WERI-Rb-1 (cell line): ENCODE measurements at regions not wholly inside any gene's neighbourhood (a gene's known extent, or its start where the extent isn't known, plus 50 kb on each side); places are given as distances from the start of the nearest gene placed in this dataset.

ENCODE experiments used
- DNase-seq: peaks from one replicate; pipeline ENCODE4 v3.0.0-alpha.2; 2020
- H3K27ac ChIP-seq: fragments of 250-450 bp; sonication (Bioruptor Pico); 2 replicates; pipeline ENCODE4 v1.5.1; 2020; ENCODE audit warnings: mild to moderate bottlenecking, moderate library complexity
- H3K27me3 ChIP-seq: fragments of 250-450 bp; sonication (Bioruptor Pico); 2 replicates; pipeline ENCODE4 v1.5.1; 2021; ENCODE audit warnings: mild to moderate bottlenecking, low read depth, moderate library complexity; ENCODE audit not compliant: insufficient read depth, severe bottlenecking
- H3K36me3 ChIP-seq: fragments of 250-450 bp; sonication (Bioruptor Pico); 2 replicates; pipeline ENCODE4 v1.5.1; 2020; ENCODE audit warnings: mild to moderate bottlenecking, moderate library complexity
- H3K4me3 ChIP-seq: 2 replicates; pipeline ENCODE4 v1.5.1; 2011; ENCODE audit warnings: low read depth, mild to moderate bottlenecking, control low read depth, low read length
- H3K9me3 ChIP-seq: fragments of 250-450 bp; sonication (Bioruptor Pico); 2 replicates; pipeline ENCODE4 v1.5.1; 2021; ENCODE audit warnings: mild to moderate bottlenecking, moderate library complexity; ENCODE audit not compliant: severe bottlenecking
- TF ChIP-seq, protein P1 (sequence below): IDR thresholded peaks from 2 replicates; pipeline ENCODE4 v1.5.1; 2011; ENCODE audit warnings: low read depth, mild to moderate bottlenecking, control low read depth, inconsistent platforms, low read length

DNA sequence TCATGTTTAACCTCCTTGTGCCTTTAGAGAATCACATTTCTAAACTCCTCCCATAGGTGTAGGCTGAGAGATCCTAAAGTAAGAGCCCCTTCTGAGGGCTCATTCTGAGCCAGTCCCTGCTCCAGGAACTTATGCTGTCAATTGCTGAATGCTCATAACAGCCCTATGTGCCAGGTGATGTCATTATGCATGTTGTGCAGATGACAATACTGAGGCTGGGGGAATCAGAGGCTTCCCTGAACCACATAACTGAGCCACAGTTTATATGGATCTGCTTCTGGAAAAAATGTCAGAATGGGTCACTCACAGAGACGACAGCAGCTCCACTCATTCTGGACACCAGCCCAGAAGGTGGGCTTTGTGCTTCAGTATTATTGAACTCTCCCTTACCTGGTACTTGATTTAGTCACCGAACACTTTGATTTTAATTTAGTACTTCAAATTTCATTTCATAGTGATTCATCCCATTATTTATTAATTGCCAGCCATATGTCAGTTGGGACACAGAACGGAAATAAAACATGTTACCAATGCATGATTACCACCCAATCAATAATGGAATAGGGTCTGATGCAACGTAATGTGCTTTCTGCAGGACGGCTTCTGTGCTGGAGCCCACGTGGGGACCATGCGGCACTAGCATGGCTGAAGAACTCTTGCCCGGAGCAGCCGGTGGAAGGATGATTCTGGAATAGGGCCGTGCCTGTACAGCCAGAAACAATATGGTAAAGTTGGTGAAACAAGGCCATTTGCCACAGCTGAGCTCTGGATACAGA lies 406.3 kb downstream of the IRX1 start:
- DNase-seq: no peak
- Histone ChIP-seq H3K4me3 (no peak overlapping the region), H3K9me3 (no peaks in the 10 kb centered on the region), H3K27ac (no peak overlapping the region), H3K36me3 (no peaks in the 10 kb centered on the region), H3K27me3 (no peaks in the 10 kb centered on the region)
- TF ChIP-seq, protein P1, sequence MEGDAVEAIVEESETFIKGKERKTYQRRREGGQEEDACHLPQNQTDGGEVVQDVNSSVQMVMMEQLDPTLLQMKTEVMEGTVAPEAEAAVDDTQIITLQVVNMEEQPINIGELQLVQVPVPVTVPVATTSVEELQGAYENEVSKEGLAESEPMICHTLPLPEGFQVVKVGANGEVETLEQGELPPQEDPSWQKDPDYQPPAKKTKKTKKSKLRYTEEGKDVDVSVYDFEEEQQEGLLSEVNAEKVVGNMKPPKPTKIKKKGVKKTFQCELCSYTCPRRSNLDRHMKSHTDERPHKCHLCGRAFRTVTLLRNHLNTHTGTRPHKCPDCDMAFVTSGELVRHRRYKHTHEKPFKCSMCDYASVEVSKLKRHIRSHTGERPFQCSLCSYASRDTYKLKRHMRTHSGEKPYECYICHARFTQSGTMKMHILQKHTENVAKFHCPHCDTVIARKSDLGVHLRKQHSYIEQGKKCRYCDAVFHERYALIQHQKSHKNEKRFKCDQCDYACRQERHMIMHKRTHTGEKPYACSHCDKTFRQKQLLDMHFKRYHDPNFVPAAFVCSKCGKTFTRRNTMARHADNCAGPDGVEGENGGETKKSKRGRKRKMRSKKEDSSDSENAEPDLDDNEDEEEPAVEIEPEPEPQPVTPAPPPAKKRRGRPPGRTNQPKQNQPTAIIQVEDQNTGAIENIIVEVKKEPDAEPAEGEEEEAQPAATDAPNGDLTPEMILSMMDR: no peak

DNA sequence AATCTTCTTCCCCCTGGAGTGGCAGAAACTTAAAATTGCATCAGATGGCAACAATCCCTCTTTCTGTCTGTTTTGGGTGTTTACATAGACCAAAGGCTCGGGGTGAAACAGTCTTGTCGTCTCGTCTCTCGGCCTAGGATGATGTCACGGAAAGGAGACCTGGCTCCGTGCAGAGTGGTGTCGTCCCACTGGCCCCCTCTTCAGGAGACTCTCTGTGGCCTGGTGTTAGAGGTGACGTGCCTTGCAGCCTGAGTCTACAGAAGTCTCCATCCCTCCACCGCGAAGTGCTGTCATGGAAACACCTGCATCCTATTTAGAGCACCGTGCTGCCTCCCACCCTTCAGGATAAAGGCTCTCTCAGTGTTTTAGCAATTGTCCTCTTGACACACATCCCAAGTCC lies 409.7 kb downstream of the IRX1 start:
- no peak overlapping the region for H3K4me3 ChIP-seq
- H3K27me3 ChIP-seq: no peaks in the 10 kb centered on the region
- H3K36me3 ChIP-seq: no peaks in the 10 kb centered on the region
- H3K9me3 ChIP-seq: peaks cover 2% of the 10 kb centered on the region
- H3K27ac ChIP-seq: no peak overlapping the region
- TF ChIP-seq, protein P1: no peak
- no peak for DNase-seq

DNA sequence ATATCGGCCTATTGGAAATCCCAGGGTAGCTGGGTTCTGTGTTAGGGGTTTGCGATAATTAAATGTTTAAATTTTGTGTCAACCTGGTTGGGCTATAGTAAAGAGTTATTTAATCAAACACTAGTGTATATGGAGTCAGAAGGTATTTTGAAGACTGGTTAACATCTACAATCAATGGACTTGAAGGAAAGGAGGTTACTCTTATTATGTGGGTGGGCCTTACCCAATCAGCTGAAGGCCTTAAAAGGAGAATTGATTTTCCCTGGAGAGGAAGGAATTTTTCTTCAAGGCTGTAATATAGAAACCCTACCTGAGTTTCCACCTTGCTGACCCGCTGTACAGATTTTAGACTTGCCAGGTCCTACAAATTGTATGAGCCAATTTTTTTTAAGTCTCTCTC lies 411.4 kb downstream of the IRX1 start:
- TF ChIP-seq, protein P1: no peak
- no peaks in the 10 kb centered on the region for H3K36me3 ChIP-seq
- H3K4me3 ChIP-seq: no peak overlapping the region
- H3K9me3 ChIP-seq: peaks cover 4% of the 10 kb centered on the region
- H3K27ac ChIP-seq: no peak overlapping the region
- DNase-seq: no peak
- H3K27me3 ChIP-seq: no peaks in the 10 kb centered on the region

DNA sequence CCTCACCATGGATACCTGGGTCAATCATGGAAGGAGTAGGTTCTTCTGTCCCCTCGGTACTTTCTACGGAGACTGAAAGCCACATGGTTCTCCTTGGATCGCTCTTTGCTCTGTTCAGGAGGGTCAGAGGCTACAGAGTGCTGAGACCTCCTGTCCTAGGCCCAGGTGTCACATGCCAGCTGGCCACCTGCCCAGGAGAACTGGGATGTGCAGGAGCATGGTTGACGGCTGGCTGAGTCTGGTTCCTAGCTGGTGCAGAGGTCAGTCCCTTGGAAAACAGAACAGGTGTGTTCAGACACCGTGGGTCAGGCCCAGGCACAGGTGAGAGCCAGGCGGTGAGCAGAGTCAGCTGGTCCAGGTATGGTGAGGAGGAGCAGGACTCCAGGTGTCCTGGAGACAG lies 416.3 kb downstream of the IRX1 start:
- H3K4me3 ChIP-seq: no peak overlapping the region
- H3K9me3 ChIP-seq: peaks cover 6% of the 10 kb centered on the region
- no peak for DNase-seq
- no peak overlapping the region for H3K27ac ChIP-seq
- TF ChIP-seq, protein P1: no peak
- H3K27me3 ChIP-seq: no peaks in the 10 kb centered on the region
- H3K36me3 ChIP-seq: no peaks in the 10 kb centered on the region

DNA sequence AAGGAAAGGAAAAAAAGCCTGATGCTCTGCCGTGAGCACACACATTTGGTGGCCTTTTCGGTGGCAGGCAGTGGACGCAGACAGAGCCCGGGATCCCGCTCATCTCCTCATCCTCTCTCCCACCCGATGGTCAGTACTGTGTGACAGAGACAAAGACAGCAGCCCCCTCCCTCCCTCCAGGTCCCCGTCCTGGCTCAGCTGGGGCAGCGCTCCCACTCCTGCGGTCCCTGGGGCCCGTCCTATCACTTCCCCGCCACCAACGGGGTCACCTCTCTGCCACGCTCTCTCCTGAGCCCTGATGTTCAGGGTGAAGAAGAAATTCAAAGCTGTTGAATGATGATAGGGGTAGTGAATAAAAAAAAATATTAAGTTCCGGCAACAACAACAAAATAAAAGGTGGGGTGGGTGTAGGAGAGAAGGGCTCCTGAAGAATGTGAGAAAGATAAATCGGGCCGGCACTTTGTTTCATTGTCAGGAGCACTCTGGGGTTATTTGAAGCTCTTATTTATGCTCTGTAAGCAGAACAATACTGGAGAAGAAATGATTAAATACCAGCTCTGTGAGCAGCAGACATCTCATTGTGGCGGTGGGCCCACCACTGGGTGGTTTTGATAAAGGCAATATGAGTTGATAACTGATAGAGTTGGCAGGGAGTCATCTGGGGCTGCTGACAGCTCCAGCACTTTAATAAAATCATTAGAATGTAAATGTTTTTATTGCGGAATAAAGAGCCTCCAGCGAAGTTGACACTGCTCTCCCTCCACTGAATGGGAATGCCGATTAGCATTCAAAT lies 417.7 kb downstream of the IRX1 start:
- H3K36me3 ChIP-seq: no peaks in the 10 kb centered on the region
- TF ChIP-seq, protein P1: no peak
- H3K27ac ChIP-seq: no peak overlapping the region
- H3K27me3 ChIP-seq: no peaks in the 10 kb centered on the region
- H3K4me3 ChIP-seq: no peak overlapping the region
- no peak for DNase-seq
- H3K9me3 ChIP-seq: peaks cover 6% of the 10 kb centered on the region
